Mesendoderm (in vitro differentiated cells): ENCODE measurements at regions not wholly inside any gene's neighbourhood (a gene's known extent, or its start where the extent isn't known, plus 50 kb on each side); places are given as distances from the start of the nearest gene placed in this dataset.

ENCODE experiments used
- DNase-seq: peaks from one replicate; pipeline ENCODE4 v3.0.0; 2013
- H2AK5ac ChIP-seq: 2 replicates; pipeline ENCODE4 v1.6.1; 2013; ENCODE audit warnings: low read length, inconsistent platforms
- H2BK120ac ChIP-seq: 2 replicates; pipeline ENCODE4 v1.6.1; 2013; ENCODE audit warnings: low read depth, mild to moderate bottlenecking, low read length, moderate library complexity, mixed read lengths
- H2BK15ac ChIP-seq: replicated peaks from 2 replicates; pipeline ENCODE4 v1.6.1; 2013; ENCODE audit warnings: low read depth, mild to moderate bottlenecking, moderate library complexity
- H2BK5ac ChIP-seq: 2 replicates; pipeline ENCODE4 v1.6.1; 2013; ENCODE audit warnings: low read length, inconsistent platforms
- H3K18ac ChIP-seq: 2 replicates; pipeline ENCODE4 v1.6.1; 2013; ENCODE audit warnings: mild to moderate bottlenecking, low read length, mixed read lengths
- H3K23ac ChIP-seq: one replicate; pipeline ENCODE4 v1.6.1; 2013; ENCODE audit warnings: low read length
- H3K27ac ChIP-seq: 2 replicates; pipeline ENCODE4 v1.5.1; 2013; ENCODE audit warnings: low read depth, mild to moderate bottlenecking, inconsistent platforms, low read length, moderate library complexity
- H3K27me3 ChIP-seq: 2 replicates; pipeline ENCODE4 v1.6.1; 2013; ENCODE audit warnings: low read length, control low read depth, mild to moderate bottlenecking, inconsistent platforms; ENCODE audit not compliant: insufficient read depth, poor library complexity
- H3K36me3 ChIP-seq: 2 replicates; pipeline ENCODE4 v1.6.1; 2013; ENCODE audit warnings: low read length, inconsistent platforms; ENCODE audit not compliant: control insufficient read depth, insufficient read depth
- H3K4ac ChIP-seq: one replicate; pipeline ENCODE4 v1.6.1; 2013; ENCODE audit warnings: low read depth, mild to moderate bottlenecking, low read length, moderate library complexity
- H3K4me1 ChIP-seq: 2 replicates; pipeline ENCODE4 v1.6.1; 2013; ENCODE audit warnings: low read depth, low read length, inconsistent platforms; ENCODE audit not compliant: control insufficient read depth
- H3K4me2 ChIP-seq: 2 replicates; pipeline ENCODE4 v1.6.1; 2013; ENCODE audit warnings: low read length
- H3K4me3 ChIP-seq: 2 replicates; pipeline ENCODE4 v1.5.1; 2013; ENCODE audit warnings: mild to moderate bottlenecking, low read length
- H3K56ac ChIP-seq: one replicate; pipeline ENCODE4 v1.6.1; 2013; ENCODE audit warnings: low read length
- H3K79me1 ChIP-seq: 2 replicates; pipeline ENCODE4 v1.6.1; 2013; ENCODE audit warnings: low read length, inconsistent platforms
- H3K79me2 ChIP-seq: 2 replicates; pipeline ENCODE4 v1.6.1; 2013; ENCODE audit warnings: mild to moderate bottlenecking, low read length; ENCODE audit not compliant: control insufficient read depth, insufficient read depth
- H3K9ac ChIP-seq: 2 replicates; pipeline ENCODE4 v1.6.1; 2013; ENCODE audit warnings: low read length, inconsistent platforms
- H4K5ac ChIP-seq: one replicate; pipeline ENCODE4 v1.6.1; 2013; ENCODE audit warnings: low read length
- H4K8ac ChIP-seq: one replicate; pipeline ENCODE4 v1.6.1; 2013; ENCODE audit warnings: low read depth, mild to moderate bottlenecking, control low read depth, low read length, moderate library complexity
- WGBS: extraction: QIAGEN DNeasy Blood & Tissue Kit; methylation state at CpG from one replicate; pipeline ENCODE4 v1.1.7; 2013; ENCODE audit warnings: low lambda C conversion rate, missing lambda C conversion rate; ENCODE audit not compliant: insufficient coverage; ENCODE audit errors: extremely low coverage; 5-methylcytosine and 5-hydroxymethylcytosine counted together

DNA sequence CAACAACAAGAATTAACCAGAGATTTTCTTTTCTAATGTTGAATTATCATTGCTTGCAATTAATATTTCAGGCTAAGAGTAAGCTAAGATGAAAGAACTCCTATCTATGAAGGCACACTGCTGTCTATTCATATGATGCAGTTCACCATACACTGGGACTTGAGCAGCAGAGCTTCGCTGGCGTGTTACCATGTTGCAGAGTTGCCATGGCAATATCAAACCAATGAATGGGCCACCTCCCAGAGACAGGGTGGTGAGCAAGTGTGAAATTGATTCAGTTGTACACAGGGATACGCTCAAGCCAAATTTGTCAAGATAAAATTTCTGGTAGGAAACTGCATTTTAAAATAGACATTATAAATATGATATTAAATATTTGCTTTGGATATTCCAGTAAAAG, 69.3 kb upstream of the MYO16 start:
- Histone ChIP-seq H3K9ac (no peak overlapping the region), H3K4me1 (no peaks in the 10 kb centered on the region), H2AK5ac (no peak overlapping the region), H4K8ac (no peak overlapping the region), H3K4ac (no peak overlapping the region), H3K27ac (no peak overlapping the region), H3K36me3 (no peaks in the 10 kb centered on the region), H3K23ac (no peak overlapping the region), H2BK120ac (no peak overlapping the region), H4K5ac (no peak overlapping the region), H3K56ac (no peak overlapping the region), H3K79me2 (no peaks in the 10 kb centered on the region), H2BK15ac (no peak overlapping the region), H3K18ac (no peak overlapping the region), H2BK5ac (no peak overlapping the region), H3K4me3 (no peak overlapping the region), H3K27me3 (no peaks in the 10 kb centered on the region), H3K79me1 (no peaks in the 10 kb centered on the region), H3K4me2 (no peak overlapping the region)
- no CpG with 5 or more reads among the region's 3 CpGs for WGBS
- DNase-seq: peak; percentile 4

DNA sequence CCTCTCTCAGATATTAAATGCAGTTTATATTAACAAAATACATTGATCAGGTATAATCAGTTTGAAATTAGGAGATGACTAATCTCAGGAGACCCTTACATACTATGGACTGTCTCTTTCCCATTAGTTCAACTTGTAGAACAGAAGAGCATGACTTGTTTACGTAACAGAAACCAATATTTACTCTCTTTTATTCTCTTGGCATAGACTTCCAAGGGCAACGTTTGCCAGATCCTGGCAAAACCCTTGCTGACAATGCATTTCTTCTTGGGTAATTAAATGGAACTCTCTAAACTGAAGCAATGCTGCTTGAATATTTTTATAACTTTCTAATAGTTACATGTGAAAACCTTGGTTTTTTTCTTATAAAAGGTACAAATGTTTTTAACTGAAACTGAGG, 68.3 kb upstream of the MYO16 start:
- no peak for DNase-seq
- H3K4me3 ChIP-seq: no peak overlapping the region

GRCh38 chr13:108566413-108567170, 62.8 kb upstream of the MYO16 start:
- Histone ChIP-seq H3K9ac (no peak overlapping the region), H3K36me3 (no peaks in the 10 kb centered on the region), H4K5ac (no peak overlapping the region), H3K27me3 (no peaks in the 10 kb centered on the region), H2AK5ac (no peak overlapping the region), H4K8ac (no peak overlapping the region), H3K4me2 (no peak overlapping the region), H3K27ac (no peak overlapping the region), H2BK5ac (no peak overlapping the region), H3K4ac (no peak overlapping the region), H2BK15ac (no peak overlapping the region), H3K79me1 (no peaks in the 10 kb centered on the region), H2BK120ac (no peak overlapping the region), H3K56ac (no peak overlapping the region), H3K79me2 (no peaks in the 10 kb centered on the region), H3K4me1 (no peaks in the 10 kb centered on the region), H3K4me3 (no peak overlapping the region), H3K18ac (no peak overlapping the region), H3K23ac (no peak overlapping the region)
- DNase-seq: peak; percentile 13
- WGBS: no CpG with 5 or more reads among the region's 2 CpGs

More for the DNA sequence above, 68.3 kb upstream of the MYO16 start:
- H3K36me3 ChIP-seq: no peaks in the 10 kb centered on the region
- H3K79me1 ChIP-seq: no peaks in the 10 kb centered on the region
- no peak overlapping the region for H2BK15ac ChIP-seq
- H3K4me2 ChIP-seq: no peak overlapping the region
- H4K5ac ChIP-seq: no peak overlapping the region
- H3K9ac ChIP-seq: no peak overlapping the region
- no CpG with 5 or more reads among the region's 2 CpGs for WGBS
- H2BK120ac ChIP-seq: no peak overlapping the region
- H3K27ac ChIP-seq: no peak overlapping the region
- no peak overlapping the region for H3K56ac ChIP-seq
- no peaks in the 10 kb centered on the region for H3K4me1 ChIP-seq
- no peak overlapping the region for H4K8ac ChIP-seq
- H2AK5ac ChIP-seq: no peak overlapping the region
- no peaks in the 10 kb centered on the region for H3K27me3 ChIP-seq
- no peak overlapping the region for H2BK5ac ChIP-seq
- H3K4ac ChIP-seq: no peak overlapping the region
- H3K23ac ChIP-seq: no peak overlapping the region
- no peak overlapping the region for H3K18ac ChIP-seq
- no peaks in the 10 kb centered on the region for H3K79me2 ChIP-seq

DNA sequence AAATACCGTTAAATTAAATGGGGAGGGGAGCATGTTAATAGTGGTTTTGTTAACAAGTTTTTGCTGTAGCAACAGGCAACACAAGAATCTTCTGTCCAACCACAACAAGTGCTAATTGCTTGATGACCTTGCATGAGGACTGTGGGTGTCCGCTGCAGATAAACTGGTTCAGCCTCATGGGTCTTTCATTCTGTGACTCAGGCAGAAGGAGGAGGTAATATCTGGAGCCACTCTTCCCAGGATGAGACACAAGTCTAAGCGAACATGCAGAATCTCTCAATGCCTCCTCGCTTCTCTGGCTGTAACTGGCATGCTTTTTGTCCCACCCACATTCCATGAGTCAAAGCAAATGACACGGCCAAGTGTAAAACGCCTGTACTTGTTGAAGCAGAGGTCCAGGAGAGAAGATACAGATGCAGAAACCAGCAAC, 56.6 kb upstream of the MYO16 start:
- Histone ChIP-seq H2BK120ac (no peak overlapping the region), H2BK15ac (no peak overlapping the region), H3K4me1 (no peaks in the 10 kb centered on the region), H4K5ac (no peak overlapping the region), H4K8ac (no peak overlapping the region), H3K4me2 (no peak overlapping the region), H3K9ac (no peak overlapping the region), H3K27ac (no peak overlapping the region), H3K56ac (no peak overlapping the region), H3K79me1 (no peaks in the 10 kb centered on the region), H3K27me3 (no peaks in the 10 kb centered on the region), H3K18ac (no peak overlapping the region), H3K4me3 (no peak overlapping the region), H2BK5ac (no peak overlapping the region), H3K23ac (no peak overlapping the region), H2AK5ac (no peak overlapping the region), H3K79me2 (no peaks in the 10 kb centered on the region), H3K4ac (no peak overlapping the region), H3K36me3 (no peaks in the 10 kb centered on the region)
- DNase-seq: peak; percentile 8
- no CpG with 5 or more reads among the region's 6 CpGs for WGBS

DNA sequence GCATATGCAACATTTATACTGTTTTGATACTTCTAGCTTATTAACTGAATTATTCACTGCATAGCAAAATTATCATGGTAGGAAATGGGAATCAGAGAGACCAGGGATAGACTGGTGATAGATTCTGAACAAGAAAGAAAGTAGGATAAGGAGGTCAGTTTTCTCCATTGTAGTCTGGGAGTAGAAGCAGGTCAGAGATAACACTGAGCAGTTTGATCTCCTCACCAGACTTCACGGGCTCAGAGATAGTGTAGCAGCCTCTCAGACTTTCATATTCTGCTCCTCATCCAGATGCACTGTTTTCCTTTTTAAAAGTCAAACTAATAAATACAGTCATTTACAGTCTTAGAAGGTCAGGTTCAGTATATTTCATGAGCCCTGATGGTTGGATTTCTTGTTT, 56.0 kb upstream of the MYO16 start:
- Histone ChIP-seq H3K4ac (no peak overlapping the region), H2AK5ac (no peak overlapping the region), H3K79me1 (no peaks in the 10 kb centered on the region), H4K5ac (no peak overlapping the region), H3K18ac (no peak overlapping the region), H3K4me3 (no peak overlapping the region), H3K23ac (no peak overlapping the region), H3K56ac (no peak overlapping the region), H3K36me3 (no peaks in the 10 kb centered on the region), H3K4me2 (no peak overlapping the region), H4K8ac (no peak overlapping the region), H3K79me2 (no peaks in the 10 kb centered on the region), H3K27me3 (no peaks in the 10 kb centered on the region), H3K4me1 (no peaks in the 10 kb centered on the region), H2BK15ac (no peak overlapping the region), H2BK120ac (no peak overlapping the region), H3K9ac (no peak overlapping the region), H3K27ac (no peak overlapping the region), H2BK5ac (no peak overlapping the region)
- no CpG with 5 or more reads among the region's 1 CpG for WGBS
- DNase-seq: peak; percentile 18

- Histone ChIP-seq H4K5ac (no peak overlapping the region), H3K23ac (no peak overlapping the region), H3K56ac (no peak overlapping the region), H3K27me3 (no peaks in the 10 kb centered on the region), H2BK15ac (no peak overlapping the region), H3K79me2 (no peaks in the 10 kb centered on the region), H3K4me2 (no peak overlapping the region), H3K4ac (no peak overlapping the region), H2BK5ac (no peak overlapping the region), H2AK5ac (no peak overlapping the region), H3K9ac (no peak overlapping the region), H3K79me1 (no peaks in the 10 kb centered on the region), H3K36me3 (no peaks in the 10 kb centered on the region), H4K8ac (no peak overlapping the region), H3K18ac (no peak overlapping the region), H3K4me3 (no peak overlapping the region), H3K27ac (no peak overlapping the region), H3K4me1 (no peaks in the 10 kb centered on the region), H2BK120ac (no peak overlapping the region)
- no peak for DNase-seq
These were observed 54.6 kb upstream of the MYO16 start for GRCh38 chr13:108574856-108575255.
